Colonic mucosa (tissue), 4 donors: ENCODE measurements at regions not wholly inside any gene's neighbourhood (a gene's known extent, or its start where the extent isn't known, plus 50 kb on each side); places are given as distances from the start of the nearest gene placed in this dataset.
"Not testable (repeated sequence)": the region's sequence is repeated elsewhere in the genome, so short reads cannot be mapped to it uniquely, and the experiment has no call there.

ENCODE experiments used
- DNase-seq: peaks from one replicate; pipeline ENCODE4 v3.0.0-alpha.2; 2020
- H3K27ac ChIP-seq: fragments of 200-600 bp; one replicate; pipeline ENCODE4 v1.8.0; 2021
- H3K27me3 ChIP-seq: fragments of 200-600 bp; one replicate; pipeline ENCODE4 v1.8.0; 2021
- H3K36me3 ChIP-seq: fragments of 200-600 bp; one replicate; pipeline ENCODE4 v1.8.0; 2021
- H3K4me1 ChIP-seq: fragments of 200-600 bp; one replicate; pipeline ENCODE4 v1.8.0; 2021; ENCODE audit warnings: mild to moderate bottlenecking
- H3K4me3 ChIP-seq: fragments of 200-600 bp; one replicate; pipeline ENCODE4 v1.8.0; 2021
- H3K9ac ChIP-seq, 2 donors: one replicate each; pipeline ENCODE4 v1.7.0; 2013; ENCODE audit warnings: control low read depth in 2 of 2, low read depth in 2 of 2, low read length in 2 of 2
- H3K9me3 ChIP-seq: fragments of 200-600 bp; one replicate; pipeline ENCODE4 v1.8.0; 2021
- intact Hi-C: fragments of 100-400 bp; cut with DNase I; formaldehyde crosslinking; loops from one replicate; pipeline ENCODE4 v1.14.1; 2022
- TF ChIP-seq, protein P1 (sequence below): fragments of 200-600 bp; IDR thresholded peaks from one replicate; pipeline ENCODE4 v1.8.0; 2022; ENCODE audit warnings: antibody characterized with exemption, mild to moderate bottlenecking
- donor health status: healthy.
- donor health status: DM: no; HTN: no; CAD: no.
- donor health status: DM: no; HTN: no; CAD: no.

DNA sequence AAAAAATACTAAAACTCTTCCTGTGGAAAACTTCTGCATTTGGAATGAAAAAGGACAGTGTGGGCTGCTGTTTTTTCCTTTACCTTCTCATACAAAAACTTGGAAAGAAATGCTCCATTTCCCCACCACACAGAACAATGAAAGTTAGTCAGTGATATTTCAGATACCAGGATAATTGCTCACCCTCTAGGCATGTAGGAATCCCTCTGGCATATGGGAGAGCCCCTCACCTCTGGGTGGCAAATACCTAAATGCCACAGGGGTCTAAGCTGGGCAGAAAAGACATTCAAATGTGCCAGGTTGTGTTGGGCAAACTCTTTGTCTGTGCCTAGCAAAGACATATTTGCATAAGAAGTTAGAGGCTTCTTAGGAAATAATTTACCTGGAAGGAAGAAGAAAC, 560.3 kb upstream of the NR2F2 start:
- TF ChIP-seq, protein P1, sequence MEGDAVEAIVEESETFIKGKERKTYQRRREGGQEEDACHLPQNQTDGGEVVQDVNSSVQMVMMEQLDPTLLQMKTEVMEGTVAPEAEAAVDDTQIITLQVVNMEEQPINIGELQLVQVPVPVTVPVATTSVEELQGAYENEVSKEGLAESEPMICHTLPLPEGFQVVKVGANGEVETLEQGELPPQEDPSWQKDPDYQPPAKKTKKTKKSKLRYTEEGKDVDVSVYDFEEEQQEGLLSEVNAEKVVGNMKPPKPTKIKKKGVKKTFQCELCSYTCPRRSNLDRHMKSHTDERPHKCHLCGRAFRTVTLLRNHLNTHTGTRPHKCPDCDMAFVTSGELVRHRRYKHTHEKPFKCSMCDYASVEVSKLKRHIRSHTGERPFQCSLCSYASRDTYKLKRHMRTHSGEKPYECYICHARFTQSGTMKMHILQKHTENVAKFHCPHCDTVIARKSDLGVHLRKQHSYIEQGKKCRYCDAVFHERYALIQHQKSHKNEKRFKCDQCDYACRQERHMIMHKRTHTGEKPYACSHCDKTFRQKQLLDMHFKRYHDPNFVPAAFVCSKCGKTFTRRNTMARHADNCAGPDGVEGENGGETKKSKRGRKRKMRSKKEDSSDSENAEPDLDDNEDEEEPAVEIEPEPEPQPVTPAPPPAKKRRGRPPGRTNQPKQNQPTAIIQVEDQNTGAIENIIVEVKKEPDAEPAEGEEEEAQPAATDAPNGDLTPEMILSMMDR: no peak
- H3K9ac ChIP-seq: no peak overlapping the region
- no peak overlapping the region for H3K27ac ChIP-seq
- no peak overlapping the region for H3K4me3 ChIP-seq
- H3K27me3 ChIP-seq: no peaks in the 10 kb centered on the region
- H3K36me3 ChIP-seq: no peaks in the 10 kb centered on the region
- H3K4me1 ChIP-seq: no peaks in the 10 kb centered on the region
- DNase-seq: no peak
- intact Hi-C loops: no loop called here
- H3K9me3 ChIP-seq: no peaks in the 10 kb centered on the region

DNA sequence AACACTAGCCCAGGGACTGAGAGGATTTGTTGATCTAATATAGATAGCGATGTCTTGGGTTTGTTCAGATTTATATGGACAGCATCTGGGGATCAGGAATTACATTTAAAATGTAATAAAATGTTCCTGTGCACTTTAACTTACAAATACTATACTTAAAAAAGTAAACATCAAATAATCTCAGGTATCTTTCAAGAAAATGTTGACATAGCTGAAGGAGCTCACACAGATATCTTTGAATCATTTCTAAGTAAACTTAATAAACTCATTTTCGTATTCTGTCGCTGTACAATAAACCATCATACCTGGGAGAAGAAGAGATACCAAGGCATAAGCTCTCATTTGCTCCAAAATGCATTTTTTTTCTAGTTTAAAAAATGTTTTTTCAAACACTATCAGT, 557.5 kb upstream of the NR2F2 start:
- DNase-seq: no peak
- TF ChIP-seq, protein P1: no peak
- no peaks in the 10 kb centered on the region for H3K27me3 ChIP-seq
- H3K4me1 ChIP-seq: no peaks in the 10 kb centered on the region
- intact Hi-C loops: no loop called here
- H3K9ac ChIP-seq: no peak overlapping the region
- no peaks in the 10 kb centered on the region for H3K36me3 ChIP-seq
- H3K9me3 ChIP-seq: no peaks in the 10 kb centered on the region
- H3K4me3 ChIP-seq: no peak overlapping the region
- no peak overlapping the region for H3K27ac ChIP-seq

DNA sequence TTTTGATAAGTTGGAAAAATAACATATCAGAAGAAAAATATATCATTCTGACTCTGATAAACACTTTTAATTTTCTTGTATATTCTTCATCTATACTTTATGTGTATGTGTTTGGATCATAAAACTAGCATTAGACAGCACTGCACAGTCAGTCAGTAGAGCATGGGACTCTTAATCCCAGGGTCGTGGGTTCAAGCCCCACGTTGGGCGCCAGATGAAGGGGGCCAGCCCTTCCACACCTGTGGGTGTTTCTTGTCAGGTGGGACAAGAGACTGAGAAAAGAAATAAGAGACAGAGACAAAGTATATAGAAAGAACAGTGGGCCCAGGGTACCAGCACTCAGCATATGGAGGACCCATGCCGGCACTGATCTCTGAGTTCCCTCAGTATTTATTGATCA, 546.0 kb upstream of the NR2F2 start:
- no peaks in the 10 kb centered on the region for H3K4me1 ChIP-seq
- no peaks in the 10 kb centered on the region for H3K27me3 ChIP-seq
- no peak overlapping the region for H3K9ac ChIP-seq
- DNase-seq: no peak
- H3K4me3 ChIP-seq: no peak overlapping the region
- H3K36me3 ChIP-seq: no peaks in the 10 kb centered on the region
- H3K27ac ChIP-seq: no peak overlapping the region
- intact Hi-C loops: no loop called here
- TF ChIP-seq, protein P1: no peak
- H3K9me3 ChIP-seq: no peaks in the 10 kb centered on the region

DNA sequence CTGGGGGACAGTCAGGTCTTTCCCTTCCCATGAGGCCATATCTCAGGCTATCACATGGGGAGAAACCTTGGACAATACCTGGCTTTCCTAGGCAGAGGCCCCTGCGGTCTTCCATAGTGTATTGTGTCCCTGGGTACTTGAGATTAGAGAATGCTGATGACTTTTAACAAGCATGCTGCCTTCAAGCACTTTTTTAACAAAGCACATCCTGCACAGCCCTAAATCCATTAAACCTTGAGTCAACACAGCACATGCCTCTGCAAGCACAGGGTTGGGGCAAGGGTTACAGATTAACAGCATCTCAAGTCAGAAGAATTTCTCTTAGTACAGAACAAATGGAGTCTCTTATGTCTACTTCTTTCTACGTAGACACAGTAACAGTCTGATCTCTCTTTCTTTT, 545.2 kb upstream of the NR2F2 start:
- DNase-seq, H3K4me3 ChIP-seq, H3K9ac ChIP-seq, H3K9me3 ChIP-seq, H3K27me3 ChIP-seq, intact Hi-C loops, H3K36me3 ChIP-seq, H3K27ac ChIP-seq, H3K4me1 ChIP-seq: not testable (repeated sequence)

DNA sequence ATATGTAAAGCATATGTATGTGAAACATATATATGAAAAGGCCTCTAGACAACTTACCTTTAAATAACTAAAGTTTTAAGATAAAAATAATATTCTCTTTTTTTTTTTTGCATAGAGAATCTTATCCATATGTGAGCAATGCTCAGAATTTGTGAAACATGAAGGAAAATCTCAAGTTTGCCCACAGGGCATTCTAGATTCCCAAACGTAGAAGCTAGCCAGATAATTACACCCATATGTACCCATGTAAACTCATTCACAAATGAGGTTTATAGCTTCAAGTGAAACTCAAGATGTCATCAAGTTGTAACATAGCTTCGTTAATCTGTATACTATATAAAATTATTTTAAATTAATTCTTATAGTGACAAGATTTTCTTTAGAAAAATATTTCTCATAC, 537.3 kb upstream of the NR2F2 start:
- Histone ChIP-seq H3K27ac (no peak overlapping the region), H3K9ac (no peak overlapping the region), H3K4me1 (no peaks in the 10 kb centered on the region), H3K27me3 (no peaks in the 10 kb centered on the region), H3K9me3 (no peaks in the 10 kb centered on the region), H3K4me3 (no peak overlapping the region), H3K36me3 (no peaks in the 10 kb centered on the region)
- intact Hi-C loops: no loop called here
- TF ChIP-seq, protein P1: no peak
- DNase-seq: no peak

DNA sequence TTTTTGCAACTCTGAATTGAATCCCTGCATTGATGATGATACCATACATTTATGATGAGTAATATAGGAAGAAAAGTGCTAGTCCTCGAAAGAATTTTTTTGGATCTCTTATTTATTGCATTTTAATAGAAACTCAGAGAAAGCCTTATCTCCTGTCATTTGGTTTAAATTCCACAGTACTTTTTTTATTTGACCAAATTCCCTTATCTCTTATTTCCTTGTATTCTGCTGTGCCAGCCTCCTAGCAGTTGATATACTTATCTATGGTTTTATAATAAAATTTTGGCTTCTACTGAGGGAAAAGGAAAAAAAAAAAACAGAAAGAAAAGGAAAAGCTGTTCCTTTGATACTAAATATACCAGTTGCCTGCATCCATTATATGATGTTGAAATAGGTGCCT, 535.1 kb upstream of the NR2F2 start:
- Histone ChIP-seq H3K27me3 (no peaks in the 10 kb centered on the region), H3K4me1 (no peaks in the 10 kb centered on the region), H3K4me3 (no peak overlapping the region), H3K9ac (no peak overlapping the region), H3K36me3 (no peaks in the 10 kb centered on the region), H3K27ac (no peak overlapping the region), H3K9me3 (no peaks in the 10 kb centered on the region)
- TF ChIP-seq, protein P1: no peak
- DNase-seq: no peak
- intact Hi-C loops: no loop called here
